TTC549 (cell line): ENCODE measurements at regions not wholly inside any gene's neighbourhood (a gene's known extent, or its start where the extent isn't known, plus 50 kb on each side); places are given as distances from the start of the nearest gene placed in this dataset.

ENCODE experiments used
- FAIRE-seq: peaks from 2 replicates; lab custom pipeline; 2012; peaks lifted over from hg19 to GRCh38; lab: Jason Lieb, UNC

- peak; percentile 82 for FAIRE-seq
These were observed 84.7 kb upstream of the TNFAIP3 start for GRCh38 chr6:137782166-137783039.

GRCh38 chr6:137783710-137784109, 83.3 kb upstream of the TNFAIP3 start:
- peak; percentile 60 for FAIRE-seq

- no peak for FAIRE-seq
These were observed 82.5 kb upstream of the TNFAIP3 start for GRCh38 chr6:137784583-137784982.

- FAIRE-seq: no peak
These were observed 80.0 kb upstream of the TNFAIP3 start for GRCh38 chr6:137787016-137787415.

- FAIRE-seq: no peak
These were observed 78.8 kb upstream of the TNFAIP3 start for GRCh38 chr6:137788248-137788647.

GRCh38 chr6:137791281-137792159, 75.5 kb upstream of the TNFAIP3 start:
- peak; percentile 85 for FAIRE-seq

GRCh38 chr6:137792160-137793033, 74.7 kb upstream of the TNFAIP3 start:
- FAIRE-seq: no peak

- FAIRE-seq: no peak
These were observed 73.1 kb upstream of the TNFAIP3 start for GRCh38 chr6:137793805-137794515.

GRCh38 chr6:137794516-137795201, 72.4 kb upstream of the TNFAIP3 start:
- FAIRE-seq: peak; percentile 77

GRCh38 chr6:137795501-137795900, 71.6 kb upstream of the TNFAIP3 start:
- FAIRE-seq: no peak

GRCh38 chr6:137798261-137798660, 68.8 kb upstream of the TNFAIP3 start:
- no peak for FAIRE-seq

- no peak for FAIRE-seq
These were observed 68.2 kb upstream of the TNFAIP3 start for GRCh38 chr6:137798846-137799245.

- FAIRE-seq: peak; percentile 71
These were observed 67.0 kb upstream of the TNFAIP3 start for GRCh38 chr6:137799950-137800568.

- FAIRE-seq: no peak
These were observed 66.3 kb upstream of the TNFAIP3 start for GRCh38 chr6:137800762-137801161.

- no peak for FAIRE-seq
These were observed 65.5 kb upstream of the TNFAIP3 start for GRCh38 chr6:137801352-137802114.

GRCh38 chr6:137802408-137803182, 64.5 kb upstream of the TNFAIP3 start:
- no peak for FAIRE-seq

- FAIRE-seq: no peak
These were observed 62.4 kb upstream of the TNFAIP3 start for GRCh38 chr6:137804637-137805036.

- no peak for FAIRE-seq
These were observed 61.4 kb upstream of the TNFAIP3 start for GRCh38 chr6:137805622-137806021.
